ENCODE measurements at regions not wholly inside any gene's neighbourhood (a gene's known extent, or its start where the extent isn't known, plus 50 kb on each side); places are given as distances from the start of the nearest gene placed in this dataset.

- no peak overlapping the region for H3K27ac Mint-ChIP-seq
- TF ChIP-seq CTCF (IDR thresholded peaks at IDR 0.05) = no peak
- DNase-seq (no peak), ATAC-seq (ENCODE audit: poor library complexity) (no peak)
- peaks cover 24% of the 10 kb centered on the region for H3K27me3 Mint-ChIP-seq
- intact Hi-C loops (cut with DNase I, micrococcal nuclease) = no loop called here
- H3K36me3 Mint-ChIP-seq (ENCODE audit: low read depth) = no peaks in the 10 kb centered on the region
- CTCF ChIA-PET = no interaction called here
- H3K36me3 ChIP-seq (ENCODE audit: insufficient read depth, low read length) = no peaks in the 10 kb centered on the region
- H3K4me3 ChIP-seq (ENCODE audit: low read length) = no peak overlapping the region
- H3K4me3 Mint-ChIP-seq = no peak overlapping the region
- peaks cover 0 to 2% of the 10 kb centered on the region in 2 experiments for H3K27me3 ChIP-seq (ENCODE audit: control insufficient read depth in 1 of 2, insufficient read depth in 2 of 2, low read length in 2 of 2)
- H3K9me3 ChIP-seq (ENCODE audit: control insufficient read depth in 1 of 2, insufficient read depth in 1 of 2, low read length in 2 of 2) = peaks cover 0 to 12% of the 10 kb centered on the region in 2 experiments
- H3K4me1 ChIP-seq (ENCODE audit: insufficient read depth, low read length) = no peaks in the 10 kb centered on the region
- no peak overlapping the region for H3K27ac ChIP-seq (ENCODE audit: low read depth in 1 of 2, low read length in 2 of 2)
- no peaks in the 10 kb centered on the region for H3K9me3 Mint-ChIP-seq
- no peaks in the 10 kb centered on the region for H3K4me1 Mint-ChIP-seq (ENCODE audit: low read depth)
- POLR2A ChIA-PET = no interaction called here
These were observed 97.9 kb downstream of the ACKR3 start for GRCh38 chr2:236667526-236667925.

GRCh38 chr2:236668531-236668969 is 98.9 kb downstream of the ACKR3 start:
- ChIA-PET CTCF (no interaction called here), POLR2A (no interaction called here)
- Histone ChIP-seq H3K27me3 (ENCODE audit: control insufficient read depth in 1 of 2, insufficient read depth in 2 of 2, low read length in 2 of 2) (peaks cover 0 to 2% of the 10 kb centered on the region in 2 experiments), H3K27ac (ENCODE audit: low read depth in 1 of 2, low read length in 2 of 2) (no peak overlapping the region), H3K36me3 (ENCODE audit: insufficient read depth, low read length) (no peaks in the 10 kb centered on the region), H3K9me3 (ENCODE audit: control insufficient read depth in 1 of 2, insufficient read depth in 1 of 2, low read length in 2 of 2) (peaks cover 0 to 12% of the 10 kb centered on the region in 2 experiments), H3K4me1 (ENCODE audit: insufficient read depth, low read length) (no peaks in the 10 kb centered on the region), H3K4me3 (ENCODE audit: low read length) (no peak overlapping the region)
- Mint-ChIP-seq H3K9me3 (no peaks in the 10 kb centered on the region), H3K4me3 (no peak overlapping the region), H3K27me3 (peaks cover 15% of the 10 kb centered on the region), H3K36me3 (ENCODE audit: low read depth) (no peaks in the 10 kb centered on the region), H3K27ac (no peak overlapping the region), H3K4me1 (ENCODE audit: low read depth) (no peaks in the 10 kb centered on the region)
- intact Hi-C loops (cut with DNase I, micrococcal nuclease) = no loop called here
- ATAC-seq (ENCODE audit: poor library complexity) = no peak
- no peak for DNase-seq
- TF ChIP-seq CTCF (IDR thresholded peaks at IDR 0.05) = no peak

GRCh38 chr2:236670235-236670620 is 100.6 kb downstream of the ACKR3 start:
- DNase-seq (no peak), ATAC-seq (ENCODE audit: poor library complexity) (no peak)
- Mint-ChIP-seq H3K4me3 (no peak overlapping the region), H3K4me1 (ENCODE audit: low read depth) (no peaks in the 10 kb centered on the region), H3K9me3 (no peaks in the 10 kb centered on the region), H3K27ac (no peak overlapping the region), H3K27me3 (peaks cover 20% of the 10 kb centered on the region), H3K36me3 (ENCODE audit: low read depth) (no peaks in the 10 kb centered on the region)
- intact Hi-C loops (cut with DNase I, micrococcal nuclease) = no loop called here
- Histone ChIP-seq H3K9me3 (ENCODE audit: control insufficient read depth in 1 of 2, insufficient read depth in 1 of 2, low read length in 2 of 2) (peaks cover 0 to 12% of the 10 kb centered on the region in 2 experiments), H3K36me3 (ENCODE audit: insufficient read depth, low read length) (no peaks in the 10 kb centered on the region), H3K4me1 (ENCODE audit: insufficient read depth, low read length) (no peaks in the 10 kb centered on the region), H3K4me3 (ENCODE audit: low read length) (no peak overlapping the region), H3K27ac (ENCODE audit: low read depth in 1 of 2, low read length in 2 of 2) (no peak overlapping the region), H3K27me3 (ENCODE audit: control insufficient read depth in 1 of 2, insufficient read depth in 2 of 2, low read length in 2 of 2) (peaks cover 0 to 2% of the 10 kb centered on the region in 2 experiments)
- ChIA-PET POLR2A (no interaction called here), CTCF (no interaction called here)
- no peak for TF ChIP-seq CTCF (IDR thresholded peaks at IDR 0.05)

All from CD4-positive, alpha-beta T cell (primary cell).